Suprapubic skin (tissue), 3 donors: ENCODE measurements at regions not wholly inside any gene's neighbourhood (a gene's known extent, or its start where the extent isn't known, plus 50 kb on each side); places are given as distances from the start of the nearest gene placed in this dataset.

ENCODE experiments used
- EP300 ChIP-seq: sonication (generic); formaldehyde crosslinking; IDR thresholded peaks from one replicate; pipeline ENCODE4 v1.6.1; 2017; ENCODE audit warnings: antibody characterized with exemption
- POLR2A ChIP-seq, 2 donors: fragments of 450-650 bp; IDR thresholded peaks; one replicate each; pipeline ENCODE4 v1.6.1; 2017; ENCODE audit warnings: antibody characterized with exemption in 2 of 2, mild to moderate bottlenecking in 2 of 2, moderate library complexity in 2 of 2
- TF ChIP-seq, protein P1 (sequence below), 2 donors: fragments of 200-600 bp in 1 of 2; fragments of 450-650 bp in 1 of 2; sonication (generic) in 1 of 2; IDR thresholded peaks; one replicate each; pipeline ENCODE4 v1.5.1; 2016 to 2019; ENCODE audit warnings: antibody characterized with exemption in 2 of 2, mild to moderate bottlenecking in 1 of 2, moderate library complexity in 1 of 2

DNA sequence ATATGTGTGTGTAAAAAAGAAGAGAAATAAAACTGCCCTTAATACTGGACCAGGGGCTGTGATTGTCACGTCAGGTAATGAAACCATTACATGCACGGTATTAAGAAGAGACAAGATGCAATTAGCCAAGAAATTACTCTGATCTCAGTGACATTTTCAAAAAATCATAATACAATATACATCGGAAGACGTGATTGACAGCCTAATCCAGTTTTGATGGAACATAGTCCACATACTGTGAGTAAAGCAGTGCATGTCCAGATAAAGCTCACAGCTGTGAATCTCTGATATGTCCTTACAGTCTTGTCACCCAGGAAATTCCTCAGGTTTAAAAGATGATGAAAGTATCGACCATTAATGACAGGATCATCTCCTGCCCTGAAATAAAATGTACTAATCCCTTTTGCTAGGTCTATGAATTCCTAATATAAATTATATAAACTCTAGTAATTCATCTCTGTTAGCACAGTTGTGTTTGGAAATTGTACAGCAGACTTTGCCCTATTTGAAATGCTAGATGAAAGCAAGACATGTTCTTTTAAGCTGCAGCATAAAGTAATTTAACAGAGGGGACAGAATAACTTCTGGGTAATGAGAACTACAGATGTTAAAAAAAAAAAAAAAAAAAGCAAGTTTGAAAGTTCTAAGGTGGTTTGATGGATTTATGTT lies 119.5 kb upstream of the TMCO5A start:
- TF ChIP-seq, protein P1, sequence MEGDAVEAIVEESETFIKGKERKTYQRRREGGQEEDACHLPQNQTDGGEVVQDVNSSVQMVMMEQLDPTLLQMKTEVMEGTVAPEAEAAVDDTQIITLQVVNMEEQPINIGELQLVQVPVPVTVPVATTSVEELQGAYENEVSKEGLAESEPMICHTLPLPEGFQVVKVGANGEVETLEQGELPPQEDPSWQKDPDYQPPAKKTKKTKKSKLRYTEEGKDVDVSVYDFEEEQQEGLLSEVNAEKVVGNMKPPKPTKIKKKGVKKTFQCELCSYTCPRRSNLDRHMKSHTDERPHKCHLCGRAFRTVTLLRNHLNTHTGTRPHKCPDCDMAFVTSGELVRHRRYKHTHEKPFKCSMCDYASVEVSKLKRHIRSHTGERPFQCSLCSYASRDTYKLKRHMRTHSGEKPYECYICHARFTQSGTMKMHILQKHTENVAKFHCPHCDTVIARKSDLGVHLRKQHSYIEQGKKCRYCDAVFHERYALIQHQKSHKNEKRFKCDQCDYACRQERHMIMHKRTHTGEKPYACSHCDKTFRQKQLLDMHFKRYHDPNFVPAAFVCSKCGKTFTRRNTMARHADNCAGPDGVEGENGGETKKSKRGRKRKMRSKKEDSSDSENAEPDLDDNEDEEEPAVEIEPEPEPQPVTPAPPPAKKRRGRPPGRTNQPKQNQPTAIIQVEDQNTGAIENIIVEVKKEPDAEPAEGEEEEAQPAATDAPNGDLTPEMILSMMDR (IDR thresholded peaks at IDR 0.05), result no peak
- TF ChIP-seq POLR2A (IDR thresholded peaks at IDR 0.05), result no peak
- no peak for TF ChIP-seq EP300
